Common myeloid progenitor, CD34-positive (primary cell): ENCODE measurements at regions not wholly inside any gene's neighbourhood (a gene's known extent, or its start where the extent isn't known, plus 50 kb on each side); places are given as distances from the start of the nearest gene placed in this dataset.
A peak's percentile ranks its signal among the peaks of the same experiment; 100 is the strongest.

ENCODE experiments used
- CTCF ChIA-PET: fragments of 350-600 bp; sonication (Branson Sonifier 250); formaldehyde crosslinking; loops from one replicate; lab custom pipeline; 2021; ENCODE audit warnings: antibody characterized with exemption; lab: Charles Lee
- POLR2A ChIA-PET: fragments of 350-600 bp; sonication (Branson Sonifier 250); formaldehyde crosslinking; loops from one replicate; lab custom pipeline; 2021; ENCODE audit warnings: antibody characterized with exemption; lab: Charles Lee
- DNase-seq, 3 donors: peaks; one replicate each; pipeline versions ENCODE4 v3.0.0 to v3.0.0-alpha.2; 2013
- H3K27ac ChIP-seq, 2 experiments: 1 replicate in 1 of 2; 2 replicates in 1 of 2; pipeline ENCODE4 v1.7.0; 2013; ENCODE audit warnings: inconsistent platforms in 2 of 2, low read length in 2 of 2, mild to moderate bottlenecking in 2 of 2, low read depth in 1 of 2, moderate library complexity in 1 of 2; ENCODE audit not compliant: severe bottlenecking in 2 of 2, insufficient read depth in 1 of 2, poor library complexity in 1 of 2
- H3K27me3 ChIP-seq, 5 experiments: replicated peaks in 2 of 5; 1 replicate in 3 of 5; 2 replicates in 2 of 5; pipeline versions ENCODE4 v1.6.1 to v1.7.0; 2013; ENCODE audit warnings: low read length in 4 of 5, mild to moderate bottlenecking in 2 of 5, moderate library complexity in 2 of 5, inconsistent platforms in 1 of 5; ENCODE audit not compliant: insufficient read depth in 5 of 5, control insufficient read depth in 4 of 5
- H3K36me3 ChIP-seq, 4 experiments: 1 replicate in 2 of 4; 2 replicates in 2 of 4; pipeline versions ENCODE4 v1.6.1 to v1.7.0; 2013; ENCODE audit warnings: low read length in 3 of 4, control low read depth in 1 of 4, mild to moderate bottlenecking in 1 of 4; ENCODE audit not compliant: control insufficient read depth in 4 of 4, insufficient read depth in 4 of 4
- H3K4me1 ChIP-seq, 4 experiments: 1 replicate in 3 of 4; 2 replicates in 1 of 4; pipeline versions ENCODE4 v1.6.1 to v1.7.1; 2013; ENCODE audit warnings: low read length in 3 of 4, mild to moderate bottlenecking in 3 of 4, control low read depth in 1 of 4, inconsistent platforms in 1 of 4, moderate library complexity in 1 of 4; ENCODE audit not compliant: control insufficient read depth in 4 of 4, insufficient read depth in 4 of 4; ENCODE audit errors: control extremely low read depth in 1 of 4
- H3K4me3 ChIP-seq, 7 experiments: 1 replicate in 4 of 7; 2 replicates in 3 of 7; pipeline versions ENCODE4 v1.5.1 to v1.7.0; 2013; ENCODE audit warnings: mild to moderate bottlenecking in 7 of 7, low read length in 6 of 7, moderate library complexity in 6 of 7, inconsistent platforms in 2 of 7, low read depth in 2 of 7, control low read depth in 1 of 7; ENCODE audit not compliant: insufficient read depth in 4 of 7, control insufficient read depth in 1 of 7; ENCODE audit errors: extremely low read depth in 1 of 7
- H3K9me3 ChIP-seq, 5 experiments: 1 replicate in 4 of 5; 2 replicates in 1 of 5; pipeline versions ENCODE4 v1.6.1 to v1.7.1; 2013; ENCODE audit warnings: low read length in 4 of 5, mild to moderate bottlenecking in 2 of 5, inconsistent platforms in 1 of 5, low read depth in 1 of 5, moderate library complexity in 1 of 5; ENCODE audit not compliant: control insufficient read depth in 4 of 5, insufficient read depth in 2 of 5; ENCODE audit errors: control extremely low read depth in 1 of 5
- WGBS: methylation state at CpG from one replicate; pipeline ENCODE4 v1.1.5; 2013; ENCODE audit not compliant: insufficient coverage; 5-methylcytosine and 5-hydroxymethylcytosine counted together

- ChIA-PET POLR2A (no interaction called here), CTCF (no interaction called here)
- peak in 2 of 3 donors; percentile 17 to 30 for DNase-seq
- Histone ChIP-seq H3K27me3 (peaks cover 4 to 88% (median 33%) of the 10 kb centered on the region in 5 experiments), H3K27ac (no peak overlapping the region), H3K4me1 (peaks cover 0 to 4% (median 0%) of the 10 kb centered on the region in 4 experiments), H3K9me3 (no peaks in the 10 kb centered on the region), H3K36me3 (no peaks in the 10 kb centered on the region), H3K4me3 (no peak overlapping the region)
- 100% methylated on average over 1 of the region's 2 CpGs for WGBS
Observed at GRCh38 chr3:144257381-144257780, 285.8 kb downstream of the DIPK2A start.

GRCh38 chr3:144259267-144259666, 287.6 kb downstream of the DIPK2A start:
- POLR2A ChIA-PET = interaction anchor here (0.8 kb wide), 1 partner anchor 9 kb away, joined by 3 read pairs; no protein-coding TSS in a partner anchor
- Histone ChIP-seq H3K36me3 (no peaks in the 10 kb centered on the region), H3K27ac (no peak overlapping the region)

GRCh38 chr3:144263706-144264105, 292.1 kb downstream of the DIPK2A start:
- no peak for DNase-seq
- CTCF ChIA-PET = no interaction called here

More at GRCh38 chr3:144259267-144259666, 287.6 kb downstream of the DIPK2A start:
- Histone ChIP-seq H3K4me3 (no peak overlapping the region), H3K27me3 (peaks cover 4 to 77% (median 35%) of the 10 kb centered on the region in 5 experiments), H3K9me3 (no peaks in the 10 kb centered on the region), H3K4me1 (peaks cover 0 to 4% (median 0%) of the 10 kb centered on the region in 4 experiments)
- CTCF ChIA-PET = no interaction called here
- no peak for DNase-seq
- no CpG with 5 or more reads among the region's 2 CpGs for WGBS

GRCh38 chr3:144264350-144264749, 292.7 kb downstream of the DIPK2A start:
- WGBS = 90% methylated on average over 3 of the region's 3 CpGs
- H3K4me3 ChIP-seq = no peak overlapping the region
- CTCF ChIA-PET = no interaction called here
- POLR2A ChIA-PET = no interaction called here
- H3K4me1 ChIP-seq = no peaks in the 10 kb centered on the region
- no peak for DNase-seq
- H3K9me3 ChIP-seq = no peaks in the 10 kb centered on the region
- H3K27me3 ChIP-seq = peaks cover 0 to 44% (median 21%) of the 10 kb centered on the region in 5 experiments
- H3K27ac ChIP-seq = no peak overlapping the region
- H3K36me3 ChIP-seq = no peaks in the 10 kb centered on the region

More at GRCh38 chr3:144263706-144264105, 292.1 kb downstream of the DIPK2A start:
- no peaks in the 10 kb centered on the region for H3K9me3 ChIP-seq
- no peaks in the 10 kb centered on the region for H3K36me3 ChIP-seq
- no peaks in the 10 kb centered on the region for H3K4me1 ChIP-seq
- POLR2A ChIA-PET = no interaction called here
- no peak overlapping the region for H3K4me3 ChIP-seq
- H3K27ac ChIP-seq = no peak overlapping the region
- H3K27me3 ChIP-seq = peaks cover 0 to 50% (median 24%) of the 10 kb centered on the region in 5 experiments

GRCh38 chr3:144264794-144265193, 293.2 kb downstream of the DIPK2A start:
- no peak overlapping the region for H3K4me3 ChIP-seq
- H3K27ac ChIP-seq = no peak overlapping the region
- peaks cover 0 to 40% (median 18%) of the 10 kb centered on the region in 5 experiments for H3K27me3 ChIP-seq
- POLR2A ChIA-PET = no interaction called here
- 100% methylated on average over 1 of the region's 1 CpG for WGBS
- CTCF ChIA-PET = no interaction called here
- no peaks in the 10 kb centered on the region for H3K36me3 ChIP-seq
- peaks cover 0 to 4% (median 2%) of the 10 kb centered on the region in 4 experiments for H3K4me1 ChIP-seq
- DNase-seq = no peak
- H3K9me3 ChIP-seq = no peaks in the 10 kb centered on the region

- no peaks in the 10 kb centered on the region for H3K9me3 ChIP-seq
- H3K4me1 ChIP-seq = peaks cover 0 to 11% (median 7%) of the 10 kb centered on the region in 4 experiments
- H3K27ac ChIP-seq = no peak overlapping the region
- WGBS = 58% methylated on average over 2 of the region's 3 CpGs
- H3K27me3 ChIP-seq = peaks cover 0 to 35% (median 20%) of the 10 kb centered on the region in 5 experiments
- H3K4me3 ChIP-seq = no peak overlapping the region
- CTCF ChIA-PET = no interaction called here
- no peaks in the 10 kb centered on the region for H3K36me3 ChIP-seq
- DNase-seq = peak in 2 of 3 donors; percentile 53 to 68
- POLR2A ChIA-PET = no interaction called here
Observed at GRCh38 chr3:144265542-144266100, 294.0 kb downstream of the DIPK2A start.

GRCh38 chr3:144270100-144270499, 298.5 kb downstream of the DIPK2A start:
- Histone ChIP-seq H3K27me3 (peaks cover 0 to 35% (median 11%) of the 10 kb centered on the region in 5 experiments), H3K27ac (no peak overlapping the region), H3K4me3 (no peak overlapping the region), H3K36me3 (no peaks in the 10 kb centered on the region), H3K9me3 (no peaks in the 10 kb centered on the region), H3K4me1 (peaks cover 0 to 16% (median 8%) of the 10 kb centered on the region in 4 experiments)
- CTCF ChIA-PET = interaction anchor here (1.7 kb wide), 1 partner anchor 19 kb away, joined by 4 read pairs; no protein-coding TSS in a partner anchor
- peak; percentile 14 to 84 (median 64) for DNase-seq
- WGBS = no CpG with 5 or more reads among the region's 3 CpGs
- POLR2A ChIA-PET = interaction anchor here (0.6 kb wide), 1 partner anchor 10 kb away, joined by 3 read pairs; no protein-coding TSS in a partner anchor
